ENCODE measurements at regions not wholly inside any gene's neighbourhood (a gene's known extent, or its start where the extent isn't known, plus 50 kb on each side); places are given as distances from the start of the nearest gene placed in this dataset.

GRCh38 chr12:127494961-127495915 lies 771.7 kb upstream of the TMEM132C start:
- Mint-ChIP-seq H3K4me1 (no peaks in the 10 kb centered on the region), H3K27ac (no peak overlapping the region), H3K9me3 (peaks cover 0 to 9% of the 10 kb centered on the region in 2 donors), H3K4me3 (no peak overlapping the region), H3K27me3 (ENCODE audit: low read depth in 2 of 2) (no peaks in the 10 kb centered on the region), H3K36me3 (no peaks in the 10 kb centered on the region)
- WGBS (ENCODE audit: insufficient coverage), result 84% methylated on average over 17 of the region's 17 CpGs
- DNase-seq, result no peak
- Histone ChIP-seq H3K36me3 (ENCODE audit: control insufficient read depth, insufficient read depth, low read length) (no peaks in the 10 kb centered on the region), H3K9me3 (ENCODE audit: control insufficient read depth, insufficient read depth, low read length) (no peaks in the 10 kb centered on the region), H3K27ac (ENCODE audit: low read length) (no peak overlapping the region), H3K4me1 (ENCODE audit: control insufficient read depth, insufficient read depth, low read length) (no peaks in the 10 kb centered on the region), H3K4me3 (ENCODE audit: low read length) (no peak overlapping the region), H3K27me3 (ENCODE audit: control insufficient read depth, insufficient read depth, low read length) (no peaks in the 10 kb centered on the region)
- intact Hi-C loops (cut with micrococcal nuclease), result no loop called here
- no peak for ATAC-seq
- TF ChIP-seq, protein P1, sequence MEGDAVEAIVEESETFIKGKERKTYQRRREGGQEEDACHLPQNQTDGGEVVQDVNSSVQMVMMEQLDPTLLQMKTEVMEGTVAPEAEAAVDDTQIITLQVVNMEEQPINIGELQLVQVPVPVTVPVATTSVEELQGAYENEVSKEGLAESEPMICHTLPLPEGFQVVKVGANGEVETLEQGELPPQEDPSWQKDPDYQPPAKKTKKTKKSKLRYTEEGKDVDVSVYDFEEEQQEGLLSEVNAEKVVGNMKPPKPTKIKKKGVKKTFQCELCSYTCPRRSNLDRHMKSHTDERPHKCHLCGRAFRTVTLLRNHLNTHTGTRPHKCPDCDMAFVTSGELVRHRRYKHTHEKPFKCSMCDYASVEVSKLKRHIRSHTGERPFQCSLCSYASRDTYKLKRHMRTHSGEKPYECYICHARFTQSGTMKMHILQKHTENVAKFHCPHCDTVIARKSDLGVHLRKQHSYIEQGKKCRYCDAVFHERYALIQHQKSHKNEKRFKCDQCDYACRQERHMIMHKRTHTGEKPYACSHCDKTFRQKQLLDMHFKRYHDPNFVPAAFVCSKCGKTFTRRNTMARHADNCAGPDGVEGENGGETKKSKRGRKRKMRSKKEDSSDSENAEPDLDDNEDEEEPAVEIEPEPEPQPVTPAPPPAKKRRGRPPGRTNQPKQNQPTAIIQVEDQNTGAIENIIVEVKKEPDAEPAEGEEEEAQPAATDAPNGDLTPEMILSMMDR (IDR thresholded peaks at IDR 0.05), result no peak

- H3K4me3 Mint-ChIP-seq, result no peak overlapping the region
- H3K36me3 Mint-ChIP-seq, result no peaks in the 10 kb centered on the region
- H3K9me3 ChIP-seq (ENCODE audit: control insufficient read depth, insufficient read depth, low read length), result no peaks in the 10 kb centered on the region
- H3K27me3 ChIP-seq (ENCODE audit: control insufficient read depth, insufficient read depth, low read length), result no peaks in the 10 kb centered on the region
- intact Hi-C loops (cut with micrococcal nuclease), result no loop called here
- TF ChIP-seq, protein P1 (IDR thresholded peaks at IDR 0.05), result no peak
- DNase-seq (no peak), ATAC-seq (no peak)
- H3K27ac Mint-ChIP-seq, result no peak overlapping the region
- no peak overlapping the region for H3K4me3 ChIP-seq (ENCODE audit: low read length)
- H3K4me1 ChIP-seq (ENCODE audit: control insufficient read depth, insufficient read depth, low read length), result no peaks in the 10 kb centered on the region
- WGBS (ENCODE audit: insufficient coverage), result 59% methylated on average over 5 of the region's 6 CpGs
- H3K36me3 ChIP-seq (ENCODE audit: control insufficient read depth, insufficient read depth, low read length), result no peaks in the 10 kb centered on the region
- H3K27ac ChIP-seq (ENCODE audit: low read length), result no peak overlapping the region
- H3K27me3 Mint-ChIP-seq (ENCODE audit: low read depth in 2 of 2), result no peaks in the 10 kb centered on the region
- H3K4me1 Mint-ChIP-seq, result no peaks in the 10 kb centered on the region
- H3K9me3 Mint-ChIP-seq, result peaks cover 0 to 6% of the 10 kb centered on the region in 2 donors
These were observed 770.7 kb upstream of the TMEM132C start for GRCh38 chr12:127496255-127496654.

- 75% methylated on average over 7 of the region's 7 CpGs for whole genome bisulfite sequencing (ENCODE audit: insufficient coverage)
- intact Hi-C loops (cut with micrococcal nuclease), result no loop called here
These were observed 766.4 kb upstream of the TMEM132C start for GRCh38 chr12:127500512-127501035.

More at GRCh38 chr12:127500512-127501035, 766.4 kb upstream of the TMEM132C start:
- ATAC-seq, result no peak
- no peak overlapping the region for H3K4me3 Mint-ChIP-seq
- Histone ChIP-seq H3K27me3 (ENCODE audit: control insufficient read depth, insufficient read depth, low read length) (no peaks in the 10 kb centered on the region), H3K4me1 (ENCODE audit: control insufficient read depth, insufficient read depth, low read length) (no peaks in the 10 kb centered on the region), H3K4me3 (ENCODE audit: low read length) (no peak overlapping the region), H3K36me3 (ENCODE audit: control insufficient read depth, insufficient read depth, low read length) (no peaks in the 10 kb centered on the region), H3K27ac (ENCODE audit: low read length) (no peak overlapping the region), H3K9me3 (ENCODE audit: control insufficient read depth, insufficient read depth, low read length) (no peaks in the 10 kb centered on the region)
- no peak for DNase-seq
- H3K9me3 Mint-ChIP-seq, result peaks cover 2 to 3% of the 10 kb centered on the region in 2 donors
- no peaks in the 10 kb centered on the region for H3K36me3 Mint-ChIP-seq
- TF ChIP-seq, protein P1 (IDR thresholded peaks at IDR 0.05), result no peak
- no peak overlapping the region for H3K27ac Mint-ChIP-seq
- no peaks in the 10 kb centered on the region for H3K4me1 Mint-ChIP-seq
- no peaks in the 10 kb centered on the region for H3K27me3 Mint-ChIP-seq (ENCODE audit: low read depth in 2 of 2)

All from natural killer cell (primary cell).